Astrocyte of the spinal cord (primary cell): ENCODE measurements at regions not wholly inside any gene's neighbourhood (a gene's known extent, or its start where the extent isn't known, plus 50 kb on each side); places are given as distances from the start of the nearest gene placed in this dataset.
"Not testable (repeated sequence)": the region's sequence is repeated elsewhere in the genome, so short reads cannot be mapped to it uniquely, and the experiment has no call there.

ENCODE experiments used
- DNase-seq: peaks from one replicate; pipeline ENCODE4 v3.0.0; 2011; ENCODE audit warnings: low read depth, low spot score
- H3K4me3 ChIP-seq: 2 replicates; pipeline ENCODE4 v1.5.1; 2011; ENCODE audit warnings: low read depth, mild to moderate bottlenecking, low read length, moderate library complexity
- in situ Hi-C: cut with HindIII; loops from 2 replicates; pipeline ENCODE4 v1.10.0; 2017; ENCODE audit warnings: low sequenced_read_pairs
- TF ChIP-seq, protein P1 (sequence below): IDR thresholded peaks from 2 replicates; pipeline ENCODE4 v1.5.1; 2012; ENCODE audit warnings: low read depth, mild to moderate bottlenecking, low read length, inconsistent platforms

DNA sequence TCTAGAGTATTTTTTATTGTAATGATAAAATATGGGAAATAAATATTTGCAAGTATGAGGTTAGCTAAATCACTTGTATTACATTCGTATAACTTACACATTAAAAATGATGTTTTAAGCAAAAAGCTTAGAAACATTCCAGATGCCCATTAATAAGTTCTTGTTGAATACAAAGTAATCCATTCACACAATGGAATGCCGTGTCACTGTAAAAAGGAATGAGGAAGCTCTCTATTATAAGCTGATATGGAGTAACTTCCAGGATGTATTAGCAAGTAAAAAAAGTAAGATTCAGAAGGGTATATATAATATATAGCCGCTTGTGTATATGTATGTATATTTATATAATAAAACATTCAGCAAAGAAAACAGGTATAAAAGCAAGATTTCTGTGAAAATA, 412.8 kb upstream of the MTPN start:
- TF ChIP-seq, protein P1, sequence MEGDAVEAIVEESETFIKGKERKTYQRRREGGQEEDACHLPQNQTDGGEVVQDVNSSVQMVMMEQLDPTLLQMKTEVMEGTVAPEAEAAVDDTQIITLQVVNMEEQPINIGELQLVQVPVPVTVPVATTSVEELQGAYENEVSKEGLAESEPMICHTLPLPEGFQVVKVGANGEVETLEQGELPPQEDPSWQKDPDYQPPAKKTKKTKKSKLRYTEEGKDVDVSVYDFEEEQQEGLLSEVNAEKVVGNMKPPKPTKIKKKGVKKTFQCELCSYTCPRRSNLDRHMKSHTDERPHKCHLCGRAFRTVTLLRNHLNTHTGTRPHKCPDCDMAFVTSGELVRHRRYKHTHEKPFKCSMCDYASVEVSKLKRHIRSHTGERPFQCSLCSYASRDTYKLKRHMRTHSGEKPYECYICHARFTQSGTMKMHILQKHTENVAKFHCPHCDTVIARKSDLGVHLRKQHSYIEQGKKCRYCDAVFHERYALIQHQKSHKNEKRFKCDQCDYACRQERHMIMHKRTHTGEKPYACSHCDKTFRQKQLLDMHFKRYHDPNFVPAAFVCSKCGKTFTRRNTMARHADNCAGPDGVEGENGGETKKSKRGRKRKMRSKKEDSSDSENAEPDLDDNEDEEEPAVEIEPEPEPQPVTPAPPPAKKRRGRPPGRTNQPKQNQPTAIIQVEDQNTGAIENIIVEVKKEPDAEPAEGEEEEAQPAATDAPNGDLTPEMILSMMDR = no peak
- DNase-seq = no peak
- in situ Hi-C loops = no loop called here

DNA sequence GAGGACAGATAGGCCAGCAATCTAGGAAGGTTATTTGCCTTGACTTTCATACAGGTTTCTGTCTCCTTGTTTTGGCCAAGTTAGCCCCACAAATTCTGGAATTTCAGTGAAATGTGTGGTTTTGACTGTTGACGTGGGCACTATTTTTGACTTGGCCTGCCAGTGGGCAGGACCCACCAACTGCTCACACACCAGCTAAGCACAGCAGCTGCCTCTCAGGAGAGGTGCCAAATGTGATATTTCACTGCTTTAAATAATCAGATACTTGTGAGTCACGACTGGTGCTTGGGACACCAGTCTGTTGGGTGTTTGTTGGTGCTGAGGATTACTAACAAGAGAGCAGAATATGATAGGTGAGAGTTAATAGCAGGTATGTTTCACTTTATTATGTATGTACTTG, 409.7 kb upstream of the MTPN start:
- TF ChIP-seq, protein P1 = no peak
- peak; percentile 8 for DNase-seq
- no peak overlapping the region for H3K4me3 ChIP-seq
- in situ Hi-C loops = no loop called here

More for the DNA sequence above, 412.8 kb upstream of the MTPN start:
- H3K4me3 ChIP-seq = no peak overlapping the region

DNA sequence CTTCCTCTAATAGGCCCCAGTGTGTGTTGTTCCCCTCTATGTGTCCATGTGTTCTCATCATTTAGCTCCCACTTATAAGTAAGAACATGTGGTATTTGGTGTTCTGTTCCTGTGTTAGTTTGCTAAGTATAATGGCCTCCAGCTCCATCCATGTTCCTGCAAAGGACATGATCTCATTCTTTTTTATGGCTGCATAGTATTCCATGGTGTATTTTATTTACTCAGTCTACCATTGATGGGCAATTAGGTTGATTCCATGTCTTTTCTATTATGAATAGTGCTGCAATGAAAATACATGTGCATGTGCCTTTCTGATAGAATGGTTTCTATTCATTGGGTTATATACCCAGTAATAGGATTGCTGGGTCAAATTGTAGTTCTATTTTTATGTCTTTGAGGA, 394.2 kb upstream of the MTPN start:
- in situ Hi-C loops, DNase-seq, H3K4me3 ChIP-seq: not testable (repeated sequence)

DNA sequence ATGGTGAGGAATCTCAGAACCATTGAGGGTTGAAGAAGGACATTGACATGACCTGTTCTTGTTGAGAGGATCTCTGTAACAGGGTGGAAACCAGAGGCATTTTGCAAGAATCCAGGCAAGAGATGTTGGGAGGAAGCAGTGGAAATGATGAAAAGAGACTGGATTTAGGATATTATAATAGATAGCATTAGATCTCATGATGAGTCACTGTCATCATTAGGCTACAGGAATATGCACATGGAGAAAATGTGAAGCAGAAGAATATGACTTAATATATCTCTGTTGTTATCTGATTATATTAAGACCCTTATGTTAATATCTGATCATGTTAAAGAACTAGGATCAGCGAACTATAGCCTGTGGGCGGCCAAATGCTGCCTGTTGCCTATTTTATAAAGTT, 393.0 kb upstream of the MTPN start:
- in situ Hi-C loops = no loop called here
- H3K4me3 ChIP-seq = no peak overlapping the region
- TF ChIP-seq, protein P1 = no peak
- no peak for DNase-seq

DNA sequence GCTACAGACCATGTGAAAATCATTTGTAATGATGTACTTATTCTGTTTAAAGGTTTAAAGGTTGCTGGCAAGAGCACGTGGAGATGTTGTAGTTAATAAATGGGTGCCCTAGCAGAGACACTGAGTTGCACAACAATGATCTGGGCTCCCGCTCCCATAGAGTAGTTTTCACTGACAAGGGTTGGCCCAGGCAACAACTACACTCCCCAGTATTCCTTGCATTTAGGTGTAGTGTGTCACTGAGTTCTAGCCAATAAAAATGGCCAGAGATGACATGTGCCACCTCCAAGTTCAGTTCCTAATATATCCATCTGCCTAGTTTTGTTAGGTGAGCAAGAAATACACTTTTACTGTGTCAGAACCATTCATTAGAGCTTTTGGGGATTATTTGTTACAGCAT, 392.1 kb upstream of the MTPN start:
- in situ Hi-C loops = no loop called here
- no peak overlapping the region for H3K4me3 ChIP-seq
- TF ChIP-seq, protein P1 = no peak
- no peak for DNase-seq

DNA sequence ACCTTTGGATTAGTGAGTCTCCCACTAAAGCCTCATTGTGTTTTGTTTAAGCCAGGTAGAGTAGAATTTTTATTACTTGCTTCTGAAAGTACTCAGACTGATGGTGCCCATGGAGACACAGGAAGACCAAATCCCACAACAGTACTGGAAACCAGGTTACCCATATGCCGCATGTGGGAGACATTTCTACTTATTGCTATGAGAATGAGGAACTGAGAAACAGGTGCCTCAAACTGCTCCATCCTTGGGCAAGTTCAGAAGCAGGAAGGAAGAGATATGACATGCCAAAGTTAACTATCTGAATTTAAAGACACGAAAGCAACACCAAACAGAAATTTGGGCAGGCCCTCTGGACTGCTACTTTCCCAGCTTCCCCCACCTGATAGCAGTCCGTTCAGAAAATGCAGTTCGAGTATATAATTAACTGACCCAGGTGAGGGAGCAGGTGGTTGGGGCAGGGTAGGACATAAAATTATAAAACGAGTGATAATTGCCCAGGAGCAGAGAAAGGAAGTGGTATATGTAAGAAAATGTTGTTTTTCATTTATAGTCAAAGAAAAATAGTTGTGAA, 382.3 kb upstream of the MTPN start:
- in situ Hi-C loops = no loop called here
- H3K4me3 ChIP-seq = no peak overlapping the region
- TF ChIP-seq, protein P1 = no peak
- no peak for DNase-seq

DNA sequence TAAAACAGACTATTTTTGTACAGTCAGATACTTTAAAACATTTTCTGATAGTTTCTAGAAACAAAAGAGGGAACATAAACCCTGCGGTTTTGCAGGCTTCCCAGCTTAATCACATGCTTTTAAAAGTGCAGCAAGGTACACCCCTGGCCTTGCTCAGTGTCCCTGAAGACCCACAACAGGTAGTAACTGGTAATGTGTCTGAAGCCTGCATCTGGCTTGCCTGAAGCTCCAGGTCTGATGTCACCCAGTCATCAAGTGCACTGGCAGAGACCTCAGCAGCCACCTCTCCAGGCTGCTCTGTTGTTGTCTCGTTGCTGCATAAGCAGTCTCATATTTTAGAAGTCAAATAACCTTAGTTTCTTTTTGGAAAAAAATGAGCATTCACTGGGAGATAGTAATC, 376.1 kb upstream of the MTPN start:
- DNase-seq = no peak
- H3K4me3 ChIP-seq = no peak overlapping the region
- TF ChIP-seq, protein P1 = no peak
- in situ Hi-C loops = no loop called here
